ENCODE measurements at regions not wholly inside any gene's neighbourhood (a gene's known extent, or its start where the extent isn't known, plus 50 kb on each side); places are given as distances from the start of the nearest gene placed in this dataset.

- Histone ChIP-seq H3K4me3 (no peak overlapping the region), H3K27ac (no peak overlapping the region)
These were observed 82.8 kb upstream of the FYN start for GRCh38 chr6:111956098-111956497.

- no peak overlapping the region for H3K4me3 ChIP-seq
- no peak overlapping the region for H3K27ac ChIP-seq
These were observed 84.5 kb upstream of the FYN start for GRCh38 chr6:111957623-111958315.

- Histone ChIP-seq H3K4me3 (no peak overlapping the region), H3K27ac (no peak overlapping the region)
These were observed 85.3 kb upstream of the FYN start for GRCh38 chr6:111958534-111958933.

GRCh38 chr6:111959766-111960165, 86.5 kb upstream of the FYN start:
- H3K27ac ChIP-seq: no peak overlapping the region
- no peak overlapping the region for H3K4me3 ChIP-seq

GRCh38 chr6:111967131-111967530, 86.8 kb upstream of the CCN6 start:
- Histone ChIP-seq H3K27ac (no peak overlapping the region), H3K4me3 (no peak overlapping the region)

GRCh38 chr6:111970426-111970825, 83.5 kb upstream of the CCN6 start:
- H3K27ac ChIP-seq: peak overlapping the region in 2 of 21 experiments; percentile 49 to 89
- no peak overlapping the region for H3K4me3 ChIP-seq

- Histone ChIP-seq H3K27ac (peak overlapping the region in 8 of 21 experiments; percentile 14 to 89 (median 74)), H3K4me3 (no peak overlapping the region)
These were observed 82.6 kb upstream of the CCN6 start for GRCh38 chr6:111971181-111971841.

- H3K27ac ChIP-seq: peak overlapping the region in 18 of 21 experiments; percentile 26 to 89 (median 78)
- H3K4me3 ChIP-seq: no peak overlapping the region
These were observed 81.9 kb upstream of the CCN6 start for GRCh38 chr6:111971866-111972532.

GRCh38 chr6:111972745-111973117, 81.2 kb upstream of the CCN6 start:
- Histone ChIP-seq H3K4me3 (no peak overlapping the region), H3K27ac (peak overlapping the region in 20 of 21 experiments; percentile 26 to 89 (median 76))

- H3K27ac ChIP-seq: peak overlapping the region in 20 of 21 experiments; percentile 48 to 89 (median 76)
These were observed 80.7 kb upstream of the CCN6 start for GRCh38 chr6:111973118-111973761.

GRCh38 chr6:111973927-111974639, 79.8 kb upstream of the CCN6 start:
- Histone ChIP-seq H3K27ac (peak overlapping the region in 17 of 21 experiments; percentile 50 to 89 (median 78)), H3K4me3 (peak overlapping the region in 1 of 7 experiments; percentile 4)

More at GRCh38 chr6:111973118-111973761, 80.7 kb upstream of the CCN6 start:
- H3K4me3 ChIP-seq: peak overlapping the region in 1 of 7 experiments; percentile 4

GRCh38 chr6:111975466-111975865, 78.4 kb upstream of the CCN6 start:
- no peak overlapping the region for H3K4me3 ChIP-seq
- H3K27ac ChIP-seq: peak overlapping the region in 1 of 21 experiments; percentile 89

- Histone ChIP-seq H3K4me3 (no peak overlapping the region), H3K27ac (no peak overlapping the region)
These were observed 77.8 kb upstream of the CCN6 start for GRCh38 chr6:111976139-111976538.

- Histone ChIP-seq H3K4me3 (no peak overlapping the region), H3K27ac (no peak overlapping the region)
These were observed 75.3 kb upstream of the CCN6 start for GRCh38 chr6:111978532-111979149.

- Histone ChIP-seq H3K4me3 (no peak overlapping the region), H3K27ac (peak overlapping the region in 3 of 21 experiments; percentile 16 to 69 (median 44))
These were observed 74.3 kb upstream of the CCN6 start for GRCh38 chr6:111979633-111980032.

GRCh38 chr6:111980143-111980542, 73.8 kb upstream of the CCN6 start:
- no peak overlapping the region for H3K4me3 ChIP-seq
- peak overlapping the region in 6 of 21 experiments; percentile 14 to 69 (median 30) for H3K27ac ChIP-seq

GRCh38 chr6:111980971-111981840, 72.7 kb upstream of the CCN6 start:
- peak overlapping the region in 10 of 21 experiments; percentile 16 to 79 (median 42) for H3K27ac ChIP-seq
- no peak overlapping the region for H3K4me3 ChIP-seq

- no peak overlapping the region for H3K4me3 ChIP-seq
- H3K27ac ChIP-seq: peak overlapping the region in 11 of 21 experiments; percentile 14 to 69 (median 33)
These were observed 71.2 kb upstream of the CCN6 start for GRCh38 chr6:111982681-111983080.
